Breast epithelium (tissue), 3 donors: ENCODE measurements at regions not wholly inside any gene's neighbourhood (a gene's known extent, or its start where the extent isn't known, plus 50 kb on each side); places are given as distances from the start of the nearest gene placed in this dataset.

Source experiments
- CTCF ChIP-seq, 3 donors: fragments of 450-650 bp; IDR thresholded peaks; one replicate each; pipeline ENCODE4 v1.5.1; 2016 to 2017; ENCODE audit warnings: antibody characterized with exemption in 3 of 3, mild to moderate bottlenecking in 3 of 3, moderate library complexity in 3 of 3
- POLR2AphosphoS5 ChIP-seq, 3 donors: sonication (generic); formaldehyde crosslinking; IDR thresholded peaks; one replicate each; pipeline ENCODE4 v1.6.1; 2017; ENCODE audit warnings: antibody characterized with exemption in 3 of 3

GRCh38 chr10:52940921-52941320 lies 168.3 kb upstream of the MBL2 start:
- TF ChIP-seq CTCF (IDR thresholded peaks at IDR 0.05) (no peak), POLR2AphosphoS5 (IDR thresholded peaks at IDR 0.05) (no peak)
